ENCODE measurements at regions not wholly inside any gene's neighbourhood (a gene's known extent, or its start where the extent isn't known, plus 50 kb on each side); places are given as distances from the start of the nearest gene placed in this dataset.

GRCh38 chr11:35050541-35050995 is 88.4 kb upstream of the CD44 start:
- Histone ChIP-seq H3K4me1 (ENCODE audit: insufficient read depth) (no peaks in the 10 kb centered on the region), H3K27me3 (replicated peaks; ENCODE audit: insufficient read depth) (no peaks in the 10 kb centered on the region), H3K79me2 (ENCODE audit: insufficient read depth) (no peaks in the 10 kb centered on the region), H3F3A (ENCODE audit: insufficient read depth) (no peaks in the 10 kb centered on the region), H3K36me3 (ENCODE audit: low read depth) (no peaks in the 10 kb centered on the region), H3K27ac (no peak overlapping the region), H3K9ac (no peak overlapping the region), H3K9me3 (ENCODE audit: low read depth) (no peaks in the 10 kb centered on the region), H3K4me3 (no peak overlapping the region), H2AFZ (no peak overlapping the region), H3K4me2 (ENCODE audit: unreplicated experiment) (no peak overlapping the region), H3K9me2 (ENCODE audit: insufficient read depth) (no peaks in the 10 kb centered on the region), H4K20me1 (ENCODE audit: insufficient read depth) (no peaks in the 10 kb centered on the region)
- no peak for DNase-seq
- WGBS, 2 experiments (ENCODE audit: low coverage in 1 of 2, low lambda C conversion rate in 2 of 2, missing lambda C conversion rate in 2 of 2): 69 to 70% methylated on average over 6 of the region's 6 CpGs
- TF ChIP-seq EZH2 (IDR thresholded peaks at IDR 0.05; ENCODE audit: insufficient read depth, poor library complexity, severe bottlenecking): no peak
- no peak for TF ChIP-seq EZH2phosphoT487 (IDR thresholded peaks at IDR 0.05; ENCODE audit: insufficient read depth, low read depth)
- in situ Hi-C loops (cut with MboI): no loop called here

GRCh38 chr11:35056391-35057093 is 82.4 kb upstream of the CD44 start:
- Histone ChIP-seq H3K27me3 (replicated peaks; ENCODE audit: insufficient read depth) (no peaks in the 10 kb centered on the region), H3K9me2 (ENCODE audit: insufficient read depth) (no peaks in the 10 kb centered on the region), H3K27ac (no peak overlapping the region), H3K9me3 (ENCODE audit: low read depth) (no peaks in the 10 kb centered on the region), H3K36me3 (ENCODE audit: low read depth) (no peaks in the 10 kb centered on the region), H3K9ac (no peak overlapping the region), H3K79me2 (ENCODE audit: insufficient read depth) (no peaks in the 10 kb centered on the region), H2AFZ (no peak overlapping the region), H3K4me1 (ENCODE audit: insufficient read depth) (peaks cover 9% of the 10 kb centered on the region; the same call in 1 of the 2 replicates), H3K4me2 (ENCODE audit: unreplicated experiment) (no peak overlapping the region), H3F3A (ENCODE audit: insufficient read depth) (no peaks in the 10 kb centered on the region), H3K4me3 (no peak overlapping the region), H4K20me1 (ENCODE audit: insufficient read depth) (no peaks in the 10 kb centered on the region)
- no peak for DNase-seq
- 94 to 97% methylated on average over 1 of the region's 1 CpG for WGBS, 2 experiments (ENCODE audit: low coverage in 1 of 2, low lambda C conversion rate in 2 of 2, missing lambda C conversion rate in 2 of 2)
- TF ChIP-seq EZH2 (IDR thresholded peaks at IDR 0.05; ENCODE audit: insufficient read depth, poor library complexity, severe bottlenecking): no peak
- no peak for TF ChIP-seq EZH2phosphoT487 (IDR thresholded peaks at IDR 0.05; ENCODE audit: insufficient read depth, low read depth)
- in situ Hi-C loops (cut with MboI): no loop called here

GRCh38 chr11:35057926-35058668 is 80.9 kb upstream of the CD44 start:
- Histone ChIP-seq H3F3A (ENCODE audit: insufficient read depth) (no peaks in the 10 kb centered on the region), H3K36me3 (ENCODE audit: low read depth) (no peaks in the 10 kb centered on the region), H3K9me2 (ENCODE audit: insufficient read depth) (no peaks in the 10 kb centered on the region), H3K9ac (no peak overlapping the region), H3K27ac (no peak overlapping the region), H3K9me3 (ENCODE audit: low read depth) (no peaks in the 10 kb centered on the region), H4K20me1 (ENCODE audit: insufficient read depth) (no peaks in the 10 kb centered on the region), H3K4me1 (ENCODE audit: insufficient read depth) (peaks cover 9% of the 10 kb centered on the region; the same call in 1 of the 2 replicates), H2AFZ (no peak overlapping the region), H3K79me2 (ENCODE audit: insufficient read depth) (no peaks in the 10 kb centered on the region), H3K4me3 (no peak overlapping the region), H3K4me2 (ENCODE audit: unreplicated experiment) (no peak overlapping the region), H3K27me3 (replicated peaks; ENCODE audit: insufficient read depth) (no peaks in the 10 kb centered on the region)
- in situ Hi-C loops (cut with MboI): no loop called here
- WGBS, 2 experiments (ENCODE audit: low coverage in 1 of 2, low lambda C conversion rate in 2 of 2, missing lambda C conversion rate in 2 of 2): 93 to 94% methylated on average over 2 of the region's 2 CpGs
- TF ChIP-seq EZH2phosphoT487 (IDR thresholded peaks at IDR 0.05; ENCODE audit: insufficient read depth, low read depth) (no peak), EZH2 (IDR thresholded peaks at IDR 0.05; ENCODE audit: insufficient read depth, poor library complexity, severe bottlenecking) (no peak)
- DNase-seq: no peak

GRCh38 chr11:35058669-35059434 is 80.1 kb upstream of the CD44 start:
- Histone ChIP-seq H3K27me3 (replicated peaks; ENCODE audit: insufficient read depth) (no peaks in the 10 kb centered on the region), H3K9ac (no peak overlapping the region), H3K4me2 (ENCODE audit: unreplicated experiment) (no peak overlapping the region), H2AFZ (no peak overlapping the region), H3K9me2 (ENCODE audit: insufficient read depth) (no peaks in the 10 kb centered on the region), H3F3A (ENCODE audit: insufficient read depth) (peaks cover 7% of the 10 kb centered on the region), H3K9me3 (ENCODE audit: low read depth) (no peaks in the 10 kb centered on the region), H3K36me3 (ENCODE audit: low read depth) (no peaks in the 10 kb centered on the region), H3K79me2 (ENCODE audit: insufficient read depth) (no peaks in the 10 kb centered on the region), H3K27ac (no peak overlapping the region), H3K4me3 (no peak overlapping the region), H3K4me1 (ENCODE audit: insufficient read depth) (peaks cover 16% of the 10 kb centered on the region), H4K20me1 (ENCODE audit: insufficient read depth) (no peaks in the 10 kb centered on the region)
- no peak for DNase-seq
- in situ Hi-C loops (cut with MboI): no loop called here
- TF ChIP-seq EZH2phosphoT487 (IDR thresholded peaks at IDR 0.05; ENCODE audit: insufficient read depth, low read depth) (no peak), EZH2 (IDR thresholded peaks at IDR 0.05; ENCODE audit: insufficient read depth, poor library complexity, severe bottlenecking) (no peak)
- WGBS, 2 experiments (ENCODE audit: low coverage in 1 of 2, low lambda C conversion rate in 2 of 2, missing lambda C conversion rate in 2 of 2): 92 to 97% methylated on average over 5 of the region's 5 CpGs
